AG04450 (cell line): ENCODE measurements at regions not wholly inside any gene's neighbourhood (a gene's known extent, or its start where the extent isn't known, plus 50 kb on each side); places are given as distances from the start of the nearest gene placed in this dataset.

Experiments used
- CTCF ChIA-PET: fragments of 300-600, 350-600 bp; formaldehyde crosslinking; extraction: SDS; loops from one replicate; lab custom pipeline; 2022; ENCODE audit warnings: antibody characterized with exemption, inconsistent platforms; lab: Charles Lee
- POLR2A ChIA-PET: fragments of 350-600 bp; formaldehyde crosslinking; extraction: SDS; loops from one replicate; lab custom pipeline; 2021; ENCODE audit warnings: antibody characterized with exemption, inconsistent platforms; lab: Yijun Ruan, JAX
- DNase-seq: peaks from one replicate; pipeline ENCODE4 v3.0.0-alpha.2; 2011; ENCODE audit warnings: low read depth, low spot score
- H3K27ac ChIP-seq: one replicate; pipeline ENCODE4 v1.5.1; 2012; ENCODE audit warnings: low read depth, low read length, control low read depth
- H3K27me3 ChIP-seq: one replicate; pipeline ENCODE4 v1.6.0; 2012; ENCODE audit warnings: low read length; ENCODE audit not compliant: control insufficient read depth, insufficient read depth
- H3K4me3 ChIP-seq: 2 replicates; pipeline ENCODE4 v1.5.1; 2011; ENCODE audit warnings: mild to moderate bottlenecking, low read depth, low read length, control low read depth
- H3K9me3 ChIP-seq: 2 replicates; pipeline ENCODE4 v1.5.1; 2012; ENCODE audit warnings: low read length; ENCODE audit not compliant: control insufficient read depth, insufficient read depth
- TF ChIP-seq, protein P1 (sequence below): IDR thresholded peaks from 2 replicates; pipeline ENCODE4 v1.5.1; 2011; ENCODE audit warnings: low read depth, low read length, control low read depth, inconsistent platforms

DNA sequence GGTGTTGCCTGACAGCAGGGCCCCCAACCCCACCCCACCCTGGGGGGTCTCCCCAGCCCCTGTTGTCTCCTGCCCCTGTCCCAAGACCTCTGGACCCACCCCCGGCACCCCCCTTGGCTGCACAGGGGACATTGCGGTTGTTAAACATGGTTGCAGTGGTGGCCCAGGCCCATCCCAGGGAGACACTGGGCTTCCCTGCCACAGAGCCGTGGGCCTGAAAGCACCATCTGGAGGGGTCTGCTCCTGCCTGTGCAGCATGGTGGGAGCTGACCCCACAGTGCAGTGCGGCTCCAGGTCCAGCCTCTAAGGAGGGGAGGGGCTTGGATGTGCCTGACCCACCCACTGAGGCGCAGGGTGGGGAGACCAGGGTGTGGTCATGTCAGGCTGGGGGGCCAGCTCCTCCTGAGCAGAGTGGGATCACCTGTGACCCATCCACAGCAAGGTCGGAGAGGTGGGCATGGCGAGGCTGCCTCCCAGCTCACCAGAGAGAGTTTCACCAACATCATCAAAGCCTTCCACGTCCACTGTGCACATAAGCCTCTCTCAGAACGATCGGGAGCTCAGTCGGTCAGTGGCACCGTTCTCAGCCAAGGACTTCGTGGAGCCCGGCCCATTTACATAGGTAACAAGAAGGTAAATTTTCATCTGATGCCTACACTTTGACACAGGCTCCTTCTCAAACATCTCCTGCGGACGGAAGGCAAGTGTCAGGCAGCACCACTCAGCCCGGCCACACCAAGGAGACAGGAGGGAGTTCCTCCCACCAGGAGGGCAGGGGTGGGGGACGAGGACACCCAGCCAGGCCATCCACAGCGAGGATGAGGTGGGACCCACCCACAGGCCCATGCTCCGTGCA lies 201.1 kb downstream of the BRD1 start:
- DNase-seq = no peak
- TF ChIP-seq, protein P1, sequence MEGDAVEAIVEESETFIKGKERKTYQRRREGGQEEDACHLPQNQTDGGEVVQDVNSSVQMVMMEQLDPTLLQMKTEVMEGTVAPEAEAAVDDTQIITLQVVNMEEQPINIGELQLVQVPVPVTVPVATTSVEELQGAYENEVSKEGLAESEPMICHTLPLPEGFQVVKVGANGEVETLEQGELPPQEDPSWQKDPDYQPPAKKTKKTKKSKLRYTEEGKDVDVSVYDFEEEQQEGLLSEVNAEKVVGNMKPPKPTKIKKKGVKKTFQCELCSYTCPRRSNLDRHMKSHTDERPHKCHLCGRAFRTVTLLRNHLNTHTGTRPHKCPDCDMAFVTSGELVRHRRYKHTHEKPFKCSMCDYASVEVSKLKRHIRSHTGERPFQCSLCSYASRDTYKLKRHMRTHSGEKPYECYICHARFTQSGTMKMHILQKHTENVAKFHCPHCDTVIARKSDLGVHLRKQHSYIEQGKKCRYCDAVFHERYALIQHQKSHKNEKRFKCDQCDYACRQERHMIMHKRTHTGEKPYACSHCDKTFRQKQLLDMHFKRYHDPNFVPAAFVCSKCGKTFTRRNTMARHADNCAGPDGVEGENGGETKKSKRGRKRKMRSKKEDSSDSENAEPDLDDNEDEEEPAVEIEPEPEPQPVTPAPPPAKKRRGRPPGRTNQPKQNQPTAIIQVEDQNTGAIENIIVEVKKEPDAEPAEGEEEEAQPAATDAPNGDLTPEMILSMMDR = no peak
- Histone ChIP-seq H3K27me3 (no peaks in the 10 kb centered on the region), H3K9me3 (peaks cover 87% of the 10 kb centered on the region), H3K4me3 (no peak overlapping the region), H3K27ac (no peak overlapping the region)
- CTCF ChIA-PET = no interaction called here
- POLR2A ChIA-PET = no interaction called here

GRCh38 chr22:49624421-49625177 lies 203.1 kb downstream of the BRD1 start:
- Histone ChIP-seq H3K27me3 (no peaks in the 10 kb centered on the region), H3K9me3 (peaks cover 86% of the 10 kb centered on the region), H3K27ac (no peak overlapping the region), H3K4me3 (no peak overlapping the region)
- ChIA-PET POLR2A (no interaction called here), CTCF (no interaction called here)
- no peak for DNase-seq
- TF ChIP-seq, protein P1 = no peak

DNA sequence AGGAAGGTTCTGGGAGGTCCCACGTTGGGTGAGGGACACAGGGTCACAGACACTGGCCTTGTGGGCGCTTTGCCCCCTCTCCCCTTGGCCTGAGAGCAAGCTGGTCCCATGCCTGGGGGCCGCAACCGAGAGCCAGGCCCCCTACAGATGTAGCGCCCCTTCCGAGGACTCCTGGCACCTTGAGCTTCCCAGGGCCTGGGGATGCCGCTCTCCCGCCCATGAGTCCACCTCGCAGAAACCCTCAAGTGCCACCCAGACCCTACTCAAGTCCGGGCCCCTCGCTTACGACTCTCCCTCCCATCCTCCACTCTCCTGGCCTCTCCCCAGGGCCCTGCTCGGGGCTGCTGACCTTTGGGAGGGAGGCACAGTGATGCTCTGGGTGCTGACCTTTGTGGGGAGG lies 204.0 kb downstream of the BRD1 start:
- Histone ChIP-seq H3K9me3 (peaks cover 86% of the 10 kb centered on the region), H3K27ac (no peak overlapping the region), H3K27me3 (no peaks in the 10 kb centered on the region), H3K4me3 (no peak overlapping the region)
- DNase-seq = no peak
- TF ChIP-seq, protein P1 = no peak
- CTCF ChIA-PET = no interaction called here
- POLR2A ChIA-PET = no interaction called here

- Histone ChIP-seq H3K27ac (no peak overlapping the region), H3K27me3 (no peaks in the 10 kb centered on the region), H3K9me3 (peaks cover 87% of the 10 kb centered on the region), H3K4me3 (no peak overlapping the region)
- no peak for DNase-seq
- TF ChIP-seq, protein P1 = no peak
- POLR2A ChIA-PET = no interaction called here
- CTCF ChIA-PET = no interaction called here
Measured at GRCh38 chr22:49623176-49623575, 204.5 kb downstream of the BRD1 start.
